Esophagus muscularis mucosa (tissue), 4 donors: ENCODE measurements at regions not wholly inside any gene's neighbourhood (a gene's known extent, or its start where the extent isn't known, plus 50 kb on each side); places are given as distances from the start of the nearest gene placed in this dataset.

Experiments
- EP300 ChIP-seq: sonication (generic); formaldehyde crosslinking; IDR thresholded peaks from one replicate; pipeline ENCODE4 v1.6.1; 2017; ENCODE audit warnings: antibody characterized with exemption
- POLR2A ChIP-seq: fragments of 450-650 bp; IDR thresholded peaks from one replicate; pipeline ENCODE4 v1.6.1; 2017; ENCODE audit warnings: antibody characterized with exemption, moderate library complexity, mild to moderate bottlenecking, low read depth
- POLR2AphosphoS5 ChIP-seq, 2 donors: sonication (generic); formaldehyde crosslinking; IDR thresholded peaks; one replicate each; pipeline ENCODE4 v1.6.1; 2017; ENCODE audit warnings: antibody characterized with exemption in 2 of 2
- TF ChIP-seq, protein P1 (sequence below), 3 experiments: fragments of 200-600 bp in 2 of 3; fragments of 450-650 bp in 1 of 3; sonication (generic) in 2 of 3; IDR thresholded peaks; one replicate each; pipeline ENCODE4 v1.5.1; 2017 to 2019; ENCODE audit warnings: antibody characterized with exemption in 3 of 3, mild to moderate bottlenecking in 2 of 3, moderate library complexity in 1 of 3

DNA sequence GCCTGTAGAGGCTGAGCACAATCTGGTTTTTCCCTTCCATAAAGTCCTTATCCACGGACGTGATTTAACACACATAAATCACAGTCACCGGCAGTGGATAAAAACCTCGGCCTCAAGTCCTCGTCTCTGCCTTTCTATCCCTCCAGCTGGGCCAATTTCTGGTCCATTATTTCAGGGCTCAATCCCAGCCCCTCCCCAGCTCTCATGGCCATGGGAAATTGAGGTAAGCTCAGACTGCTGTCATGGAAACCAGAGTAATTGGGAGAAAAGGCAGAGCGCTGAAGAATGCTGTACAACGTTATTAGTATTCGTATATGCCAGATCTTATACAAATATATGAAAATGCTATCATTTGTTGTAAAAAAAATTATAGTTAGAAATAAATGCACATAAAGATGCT lies 86.2 kb upstream of the USP29 start:
- TF ChIP-seq, protein P1, sequence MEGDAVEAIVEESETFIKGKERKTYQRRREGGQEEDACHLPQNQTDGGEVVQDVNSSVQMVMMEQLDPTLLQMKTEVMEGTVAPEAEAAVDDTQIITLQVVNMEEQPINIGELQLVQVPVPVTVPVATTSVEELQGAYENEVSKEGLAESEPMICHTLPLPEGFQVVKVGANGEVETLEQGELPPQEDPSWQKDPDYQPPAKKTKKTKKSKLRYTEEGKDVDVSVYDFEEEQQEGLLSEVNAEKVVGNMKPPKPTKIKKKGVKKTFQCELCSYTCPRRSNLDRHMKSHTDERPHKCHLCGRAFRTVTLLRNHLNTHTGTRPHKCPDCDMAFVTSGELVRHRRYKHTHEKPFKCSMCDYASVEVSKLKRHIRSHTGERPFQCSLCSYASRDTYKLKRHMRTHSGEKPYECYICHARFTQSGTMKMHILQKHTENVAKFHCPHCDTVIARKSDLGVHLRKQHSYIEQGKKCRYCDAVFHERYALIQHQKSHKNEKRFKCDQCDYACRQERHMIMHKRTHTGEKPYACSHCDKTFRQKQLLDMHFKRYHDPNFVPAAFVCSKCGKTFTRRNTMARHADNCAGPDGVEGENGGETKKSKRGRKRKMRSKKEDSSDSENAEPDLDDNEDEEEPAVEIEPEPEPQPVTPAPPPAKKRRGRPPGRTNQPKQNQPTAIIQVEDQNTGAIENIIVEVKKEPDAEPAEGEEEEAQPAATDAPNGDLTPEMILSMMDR (IDR thresholded peaks at IDR 0.05): no peak
- TF ChIP-seq EP300 (no peak), POLR2A (no peak), POLR2AphosphoS5 (IDR thresholded peaks at IDR 0.05) (no peak)
